Testis (tissue), 2 donors: ENCODE measurements at regions not wholly inside any gene's neighbourhood (a gene's known extent, or its start where the extent isn't known, plus 50 kb on each side); places are given as distances from the start of the nearest gene placed in this dataset.

ENCODE experiments used
- CTCF ChIP-seq, 3 experiments: fragments of 450-650 bp in 2 of 3; fragments of 200-600 bp in 1 of 3; sonication (generic) in 1 of 3; IDR thresholded peaks; one replicate each; pipeline ENCODE4 v1.5.1; 2016 to 2019; ENCODE audit warnings: antibody characterized with exemption in 3 of 3, mild to moderate bottlenecking in 2 of 3, moderate library complexity in 1 of 3
- POLR2A ChIP-seq: fragments of 450-650 bp; IDR thresholded peaks from one replicate; pipeline ENCODE4 v1.6.1; 2017; ENCODE audit warnings: antibody characterized with exemption, mild to moderate bottlenecking, moderate library complexity

- no peak for TF ChIP-seq CTCF (IDR thresholded peaks at IDR 0.05)
- no peak for TF ChIP-seq POLR2A
Observed at GRCh38 chr2:240311821-240312220, 123.6 kb upstream of the GPC1 start.
